NCI-H69 (cell line): ENCODE measurements at regions not wholly inside any gene's neighbourhood (a gene's known extent, or its start where the extent isn't known, plus 50 kb on each side); places are given as distances from the start of the nearest gene placed in this dataset.
A peak's percentile ranks its signal among the peaks of the same experiment; 100 is the strongest.

ENCODE experiments used
- DNase-seq: peaks from one replicate; lab custom pipeline; 2025; lab: John Stamatoyannopoulos, UW

DNA sequence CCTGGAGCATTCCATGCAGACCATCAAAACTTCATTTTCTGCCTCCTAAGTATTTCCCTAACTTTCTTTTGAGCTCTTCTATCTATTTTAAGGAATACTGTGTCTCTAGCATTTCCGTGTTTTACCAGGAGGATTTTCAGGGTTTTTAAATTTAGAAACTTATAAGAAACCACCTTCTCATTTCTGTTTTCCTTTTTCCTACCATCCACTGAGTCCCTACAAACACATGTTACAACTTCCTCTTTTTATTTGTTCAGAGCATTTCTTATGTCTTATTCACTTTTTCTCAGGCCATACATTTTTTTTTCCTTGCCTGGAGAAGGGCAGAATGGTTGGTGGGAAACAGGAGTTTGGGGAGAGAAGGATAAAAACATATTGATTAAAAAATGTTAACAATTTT is 130.0 kb upstream of the BMP5 start:
- no peak for DNase-seq

DNA sequence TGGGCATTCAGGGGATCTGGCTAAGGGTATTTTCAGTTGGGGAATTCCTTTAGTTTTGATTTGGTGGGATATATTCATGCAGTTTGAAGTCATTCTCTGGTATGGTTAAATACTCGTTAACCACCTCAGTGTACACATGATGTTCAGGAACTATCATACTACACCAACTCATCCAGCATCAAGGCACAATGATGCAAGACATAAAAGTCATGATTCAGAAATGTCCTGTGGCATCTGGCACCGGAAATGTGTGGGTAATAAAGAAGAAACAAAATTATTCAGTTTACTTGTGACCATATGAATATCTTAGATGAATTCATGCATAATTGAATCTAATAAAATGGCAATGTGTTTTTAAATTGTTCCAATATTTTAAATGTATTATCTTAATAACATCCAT is 129.0 kb upstream of the BMP5 start:
- no peak for DNase-seq

DNA sequence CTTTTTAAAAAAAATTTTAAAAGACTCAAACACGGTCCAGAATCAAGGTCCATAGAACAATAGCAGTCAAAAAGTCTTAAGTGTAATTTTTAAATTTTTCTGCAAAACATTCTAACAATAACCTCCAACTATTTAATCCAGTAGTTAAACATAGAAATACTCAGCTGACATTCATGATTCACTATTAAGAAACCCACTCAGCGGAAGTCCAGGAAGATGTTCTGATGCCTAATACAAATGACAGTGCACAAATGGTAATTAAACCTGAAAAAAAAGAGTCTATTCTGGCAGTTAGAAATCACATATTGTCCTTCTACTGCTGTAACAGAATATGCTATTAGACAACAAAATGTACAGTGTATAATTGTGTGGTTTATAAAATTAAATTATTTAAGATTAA is 128.2 kb upstream of the BMP5 start:
- DNase-seq = no peak

DNA sequence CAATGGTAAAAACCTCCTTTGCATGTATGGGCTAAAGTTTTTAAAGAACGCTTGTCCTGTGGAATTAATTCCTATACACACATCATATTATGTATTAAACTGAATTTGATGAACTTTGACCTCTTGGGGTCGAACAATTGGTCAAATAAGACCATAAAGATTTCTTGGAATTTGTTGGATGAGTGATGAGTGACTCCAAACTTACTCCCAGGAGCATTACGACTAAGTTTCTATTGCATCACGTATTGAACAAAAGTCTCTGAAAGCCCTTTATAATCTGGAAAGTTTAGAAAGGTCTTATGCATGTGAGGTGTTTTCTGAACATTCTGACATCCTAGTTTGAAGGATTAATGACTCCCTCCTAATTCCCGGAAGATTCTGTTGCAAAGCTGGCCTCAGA is 126.9 kb upstream of the BMP5 start:
- DNase-seq = no peak

DNA sequence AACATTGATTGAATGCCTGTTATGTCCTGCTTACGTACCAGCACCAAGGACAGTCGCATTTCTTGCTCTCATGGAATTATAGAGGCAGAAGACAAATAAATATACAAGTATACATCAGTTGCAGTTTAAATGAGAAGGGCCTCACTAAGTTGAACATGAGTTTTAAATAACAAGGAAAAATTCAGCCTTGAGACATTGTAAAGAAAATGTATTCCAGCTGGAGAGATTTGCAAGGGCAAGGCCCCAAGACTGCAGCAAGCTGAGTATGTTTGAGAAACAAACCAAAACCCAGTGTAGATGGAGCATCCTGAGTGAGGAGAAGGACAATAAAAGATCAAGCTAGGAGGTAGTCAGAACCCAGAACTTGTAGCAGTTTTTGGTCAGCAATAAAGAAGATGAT is 123.2 kb upstream of the BMP5 start:
- no peak for DNase-seq

DNA sequence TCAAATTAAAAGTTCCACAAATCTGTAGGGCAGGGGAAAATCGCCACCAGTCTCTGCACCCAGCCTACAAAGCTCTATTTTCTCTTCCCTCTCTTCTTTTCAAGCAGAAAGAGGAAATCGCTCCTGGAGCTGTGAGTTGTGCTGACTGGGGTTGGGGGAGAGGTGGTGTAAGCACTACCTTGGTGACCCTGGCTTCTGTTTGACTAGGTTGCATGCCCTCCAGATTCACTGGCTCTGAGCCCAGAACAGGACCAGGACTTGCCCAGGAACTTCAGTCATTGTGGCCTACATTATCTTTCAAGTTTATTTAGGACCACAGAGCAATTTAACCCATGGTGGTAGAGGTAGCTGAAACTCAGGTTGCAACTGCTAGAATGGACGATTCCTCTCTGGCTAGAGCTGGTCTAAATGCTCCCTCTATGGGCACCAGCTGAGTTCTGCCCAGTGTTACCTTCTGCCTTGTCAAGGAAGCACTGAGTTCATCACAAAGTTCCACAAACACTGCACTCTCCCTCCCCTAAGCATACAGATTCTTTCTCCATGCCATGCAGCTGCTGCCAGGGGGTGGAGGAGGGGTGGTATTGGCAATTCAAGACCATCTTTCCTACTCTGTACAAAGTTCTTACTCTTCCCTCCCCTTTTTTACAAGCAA is 122.0 kb upstream of the BMP5 start:
- peak; percentile 34 for DNase-seq

DNA sequence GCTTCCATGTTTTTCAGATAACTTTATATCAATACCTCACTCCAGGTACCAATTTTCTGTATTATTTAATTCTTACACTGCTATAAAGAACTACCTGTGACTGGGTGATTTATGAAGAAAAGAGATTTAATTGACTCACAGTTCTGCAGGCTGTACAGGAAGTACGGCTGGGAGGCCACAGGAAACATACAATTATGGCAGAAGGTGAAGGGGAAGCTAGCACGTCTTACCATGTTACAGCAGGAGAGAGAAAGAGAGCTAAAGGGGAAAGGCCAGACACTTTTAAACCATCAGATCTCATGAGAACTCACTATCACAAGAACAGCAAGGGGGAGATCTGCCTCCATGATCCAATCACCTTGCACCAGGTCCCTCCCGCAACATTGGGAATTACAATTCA is 119.1 kb upstream of the BMP5 start:
- DNase-seq = peak; percentile 37

DNA sequence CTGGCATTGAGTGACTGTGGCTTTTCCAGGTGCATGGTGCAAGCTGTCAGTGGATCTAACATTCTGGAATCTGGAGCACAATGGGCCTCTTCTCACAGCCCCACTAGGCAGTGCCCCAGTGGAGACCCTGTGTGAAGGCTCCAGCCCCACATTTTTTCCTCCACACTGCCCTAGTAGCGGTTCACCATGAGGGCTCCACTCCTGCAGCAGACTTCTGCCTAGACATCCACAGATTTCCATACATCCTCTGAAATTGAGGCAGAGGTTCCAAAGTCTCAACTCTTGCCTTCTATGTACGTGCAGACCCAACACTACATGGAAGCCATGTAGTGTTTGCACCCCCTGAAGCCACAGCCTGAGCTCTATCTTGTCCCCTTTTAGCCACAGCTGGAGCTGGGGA is 118.0 kb upstream of the BMP5 start:
- no peak for DNase-seq

DNA sequence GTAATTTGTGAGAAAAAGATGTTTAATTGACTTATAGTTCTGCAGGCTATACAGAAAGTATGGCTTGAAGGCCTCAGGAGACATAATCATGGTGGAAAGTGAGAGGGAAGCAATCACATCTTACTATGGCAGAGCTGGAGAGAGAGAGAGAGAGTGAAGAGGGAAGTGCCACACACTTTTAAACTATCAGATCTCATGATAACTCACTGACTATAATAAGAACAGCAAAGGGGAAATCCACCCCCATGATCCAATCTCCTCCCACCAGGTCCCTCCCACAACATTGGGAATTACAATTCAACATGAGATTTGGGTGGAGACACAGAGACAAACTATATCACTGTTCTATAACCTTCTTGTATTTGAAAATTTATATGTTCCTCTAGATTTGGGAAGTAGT is 117.2 kb upstream of the BMP5 start:
- DNase-seq = no peak

DNA sequence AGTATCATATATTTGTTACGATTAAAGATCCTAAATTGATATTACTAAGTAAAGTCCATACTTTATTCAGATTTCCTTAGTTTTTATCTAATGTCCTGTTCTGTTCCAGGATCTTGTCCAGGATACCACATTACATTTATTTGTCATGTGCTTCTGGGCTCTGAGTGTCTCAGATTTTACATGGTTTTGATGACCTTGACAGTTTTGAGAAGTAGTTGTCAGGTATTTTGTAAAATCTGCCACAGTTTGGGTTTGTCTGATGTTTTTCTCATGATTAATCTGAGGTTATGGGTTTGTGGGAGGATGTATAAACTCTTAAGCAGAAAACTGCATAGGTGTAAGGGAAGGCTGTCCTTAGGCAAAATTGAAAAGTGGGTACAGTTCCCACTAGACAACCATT is 109.9 kb upstream of the BMP5 start:
- DNase-seq = no peak

DNA sequence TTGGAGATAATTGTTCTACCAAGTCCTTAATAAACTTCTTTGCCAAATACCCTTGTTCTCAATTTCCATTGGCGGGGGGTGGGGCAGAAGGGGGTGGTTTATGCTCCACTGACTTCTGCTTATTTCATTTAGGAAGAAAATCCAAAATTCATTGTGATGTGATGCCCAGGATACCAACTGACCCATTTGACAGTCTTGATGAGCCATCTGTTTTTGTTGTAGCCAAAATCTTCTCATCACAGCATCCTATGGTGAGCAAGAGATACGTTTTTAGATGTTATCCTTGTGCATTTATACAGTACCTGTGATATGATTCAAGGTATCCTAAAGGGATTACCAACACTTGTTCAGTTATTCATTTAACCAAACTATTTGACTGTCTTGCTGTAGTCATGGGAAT is 108.5 kb upstream of the BMP5 start:
- DNase-seq = no peak

DNA sequence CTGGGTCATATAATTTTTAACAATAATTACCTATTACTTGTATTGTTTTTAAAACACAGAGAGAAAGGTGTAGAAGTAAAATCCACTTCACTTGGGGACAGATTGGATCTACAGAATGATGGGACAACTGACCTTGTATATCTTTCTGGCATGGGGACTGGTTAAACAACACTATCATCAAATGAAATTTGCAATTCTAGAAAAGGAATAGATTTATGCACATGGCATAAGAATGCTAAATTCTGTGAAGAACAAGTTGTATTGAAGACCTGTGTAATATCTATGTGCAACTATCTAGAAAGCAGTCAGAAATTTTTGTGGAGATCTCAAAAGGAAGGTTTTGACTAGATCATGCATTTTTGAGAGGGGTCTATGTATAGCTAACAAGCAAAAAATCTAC is 106.3 kb upstream of the BMP5 start:
- no peak for DNase-seq

DNA sequence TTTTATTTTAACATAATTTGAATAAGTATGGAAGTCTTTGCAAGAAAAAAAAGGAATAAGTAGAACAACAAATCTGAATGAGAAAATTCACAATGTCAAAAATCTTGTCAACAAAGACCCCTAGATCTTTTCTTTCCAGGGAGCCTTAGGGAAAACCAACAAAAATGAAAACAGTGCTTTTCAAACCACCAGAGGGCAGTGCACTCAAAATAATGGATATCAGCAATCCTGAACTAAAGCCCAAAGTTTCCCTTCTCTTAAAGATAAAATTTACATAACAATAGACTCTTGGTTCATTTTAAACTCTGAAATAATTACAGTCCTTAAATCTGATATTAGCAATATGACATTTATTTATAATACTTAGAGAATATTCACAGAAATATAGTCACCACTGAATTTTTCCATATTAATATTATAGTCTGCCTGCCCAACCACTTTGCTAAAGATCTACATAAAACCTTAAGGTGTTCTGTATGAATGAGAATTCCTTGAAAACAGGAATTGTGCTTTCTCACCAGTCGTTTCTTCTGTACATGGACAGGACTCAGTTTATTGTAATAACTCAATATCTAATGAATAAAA is 105.3 kb upstream of the BMP5 start:
- DNase-seq = peak; percentile 71

DNA sequence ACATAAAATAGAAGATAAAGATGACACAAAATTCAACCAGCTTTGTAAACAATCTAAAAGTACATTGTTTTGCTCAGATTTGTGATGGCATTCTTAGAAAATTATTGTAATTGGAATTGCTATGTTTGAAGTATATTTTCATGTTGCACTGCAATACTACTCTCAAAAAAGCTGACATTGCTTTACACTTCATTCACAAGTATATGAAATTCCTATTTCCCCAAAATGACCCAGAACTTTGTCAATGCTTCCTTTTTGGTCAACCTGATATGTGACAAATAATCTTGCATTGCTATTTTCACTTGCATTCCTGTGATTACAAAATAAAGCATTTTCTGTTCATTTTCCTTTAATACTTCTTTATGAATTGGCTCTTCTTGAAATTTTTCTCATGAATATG is 104.1 kb upstream of the BMP5 start:
- DNase-seq = no peak

DNA sequence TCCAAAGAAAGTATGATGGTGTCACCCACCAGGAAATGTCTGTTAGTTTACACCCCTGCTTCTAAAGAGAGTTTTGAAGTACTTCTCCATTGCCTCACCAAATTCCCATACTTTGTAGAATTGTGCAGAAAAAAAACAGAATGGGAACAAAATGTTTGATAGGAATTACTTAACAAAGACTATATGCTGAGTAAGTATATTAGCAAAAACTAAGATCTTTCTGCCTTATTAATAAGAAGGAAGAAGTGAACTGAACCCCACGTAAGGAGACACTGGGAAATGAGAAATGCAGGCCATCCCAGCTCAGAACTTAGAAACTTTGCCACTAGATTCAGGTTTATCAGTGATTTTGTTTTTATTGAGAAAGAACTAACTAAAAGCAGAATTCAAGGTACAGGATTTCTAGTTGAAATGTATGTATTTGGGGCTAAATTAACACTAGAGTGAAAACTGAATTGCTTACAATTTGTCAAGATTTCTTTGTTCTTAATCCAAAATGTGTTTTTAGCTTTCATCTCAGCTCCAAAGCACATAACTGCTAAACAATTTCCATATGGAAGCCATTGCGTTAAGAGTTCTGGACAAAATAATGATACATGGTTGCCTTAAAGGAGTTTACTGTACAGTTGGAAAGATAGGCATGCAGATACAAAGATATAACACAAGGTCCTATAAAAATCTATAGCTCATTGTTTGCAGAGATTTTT is 102.7 kb upstream of the BMP5 start:
- no peak for DNase-seq

DNA sequence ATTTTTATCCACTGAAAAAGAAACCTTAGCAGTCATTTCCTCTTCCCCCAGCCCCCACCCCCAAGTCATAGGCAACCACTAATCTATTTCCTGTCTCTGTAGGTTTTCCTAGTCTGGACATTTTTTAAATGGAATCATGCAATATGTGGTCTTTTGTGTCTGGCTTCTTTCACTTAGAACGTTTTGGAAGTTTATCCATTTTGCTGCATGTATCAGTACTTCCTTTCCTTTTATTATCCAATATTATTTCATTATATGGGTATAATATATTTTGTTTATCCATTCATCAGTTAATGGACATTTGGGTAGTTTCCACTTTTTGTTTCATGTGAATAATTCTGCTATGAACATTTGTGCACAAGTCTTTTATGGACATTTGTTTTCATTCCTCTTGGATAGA is 99.3 kb upstream of the BMP5 start:
- DNase-seq = no peak

DNA sequence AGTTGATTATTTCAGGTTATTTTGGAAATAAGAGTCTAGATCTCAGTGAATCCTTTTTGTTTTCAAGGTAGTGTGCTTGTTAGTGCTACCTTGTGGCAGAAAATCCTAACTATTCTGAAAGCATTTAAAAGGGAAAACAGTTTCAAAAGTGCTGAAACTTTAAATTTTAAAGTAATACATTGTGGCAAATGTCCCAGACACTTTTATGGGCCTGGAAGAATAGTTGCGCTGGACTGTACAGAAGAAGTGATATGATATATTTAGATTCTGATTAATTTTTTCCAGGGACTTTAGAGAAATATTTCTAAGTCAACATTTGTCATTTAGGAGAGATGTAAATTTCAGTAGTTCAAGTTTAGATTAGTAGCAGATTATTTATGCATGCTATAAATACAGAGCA is 96.7 kb upstream of the BMP5 start:
- DNase-seq = no peak

DNA sequence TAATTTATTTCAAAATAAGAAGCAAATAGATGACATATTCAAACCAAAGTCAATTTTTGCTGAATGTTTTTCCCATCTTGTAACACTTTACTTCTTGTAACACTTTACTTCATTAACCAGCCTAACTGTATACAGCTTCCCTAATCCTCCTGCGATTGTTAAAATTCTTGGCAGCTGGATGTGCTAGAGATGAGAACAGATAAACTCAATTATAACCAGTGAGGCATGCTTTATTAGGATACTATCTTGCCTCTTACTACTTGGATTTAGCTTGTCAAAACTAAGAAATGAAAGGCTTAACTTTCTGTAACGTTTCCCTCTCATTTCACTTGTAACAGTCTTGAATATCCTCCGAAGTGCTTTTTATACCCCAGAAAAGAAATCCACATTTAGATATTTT is 94.1 kb upstream of the BMP5 start:
- DNase-seq = no peak

DNA sequence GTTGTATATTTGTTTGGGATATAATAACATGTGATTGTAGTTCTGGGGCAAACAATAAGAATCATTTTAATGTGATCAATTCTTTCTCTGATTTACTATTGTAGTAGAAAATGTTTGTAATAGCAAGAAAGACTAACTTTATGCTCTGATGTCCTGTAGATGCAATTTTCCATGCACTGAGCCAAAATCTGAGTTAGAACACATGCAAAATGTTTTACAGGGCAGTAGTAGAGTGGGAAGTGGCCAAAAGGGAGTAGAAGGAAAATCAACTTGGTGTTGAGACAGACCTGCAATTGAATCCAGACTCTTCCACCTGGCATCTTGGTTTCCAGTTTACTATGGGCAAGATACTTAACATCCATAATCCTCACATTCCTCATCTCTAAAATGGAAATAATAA is 93.5 kb upstream of the BMP5 start:
- no peak for DNase-seq

DNA sequence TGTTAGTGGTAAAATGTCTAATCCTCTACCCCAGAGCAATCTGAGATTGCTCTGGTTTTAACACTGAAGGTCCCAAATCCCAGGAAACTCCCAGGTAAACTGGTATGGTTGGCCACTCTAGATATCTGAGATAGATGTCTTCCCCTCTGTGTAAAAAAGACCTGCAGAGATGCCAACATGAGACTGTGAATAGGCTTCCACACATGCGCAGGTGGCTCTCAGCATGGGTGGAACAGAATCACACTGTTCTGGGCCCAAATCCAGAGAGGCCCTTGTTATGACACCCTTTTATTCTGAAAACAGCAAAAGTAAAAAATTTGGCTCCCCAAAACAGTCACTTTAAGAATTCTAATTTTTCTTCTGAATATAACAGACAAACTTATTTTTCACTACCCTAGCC is 88.7 kb upstream of the BMP5 start:
- DNase-seq = no peak

DNA sequence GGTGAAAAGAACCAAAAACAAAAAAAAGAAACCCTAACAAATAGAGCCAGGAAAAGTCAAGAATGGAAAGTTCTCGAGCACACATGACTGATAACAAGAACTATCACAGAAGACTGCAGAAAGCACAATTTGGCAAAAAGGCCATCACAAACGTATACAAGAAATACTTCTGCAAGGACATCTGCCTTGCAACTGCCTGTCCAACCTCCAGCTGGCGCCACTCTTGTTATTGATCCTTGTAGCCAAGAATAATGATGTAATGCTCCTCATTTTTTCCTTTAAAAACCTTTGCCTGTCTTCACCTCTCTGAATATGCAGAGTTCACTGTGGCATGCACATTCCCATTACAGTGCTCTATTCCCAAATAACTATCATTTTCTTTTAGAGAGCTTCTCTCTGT is 87.9 kb upstream of the BMP5 start:
- DNase-seq = peak; percentile 28

DNA sequence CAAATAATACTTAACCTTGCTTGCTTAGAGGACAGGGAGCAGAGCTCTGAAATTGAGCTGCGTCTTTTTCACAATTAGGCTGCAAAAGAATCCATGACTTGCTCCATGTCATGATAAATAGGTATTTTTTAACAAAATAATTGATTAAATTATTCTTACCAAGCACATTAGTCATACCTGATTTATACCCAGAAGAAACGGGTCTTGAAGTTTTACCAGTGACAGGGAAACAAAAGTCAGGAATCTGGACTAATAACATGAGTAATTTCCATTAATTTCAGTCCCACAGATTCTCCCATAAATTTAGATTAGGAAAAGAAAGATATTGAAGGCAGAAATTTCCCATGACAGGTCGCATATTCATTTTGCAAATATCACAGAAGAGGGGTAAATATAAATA is 85.0 kb upstream of the BMP5 start:
- no peak for DNase-seq

DNA sequence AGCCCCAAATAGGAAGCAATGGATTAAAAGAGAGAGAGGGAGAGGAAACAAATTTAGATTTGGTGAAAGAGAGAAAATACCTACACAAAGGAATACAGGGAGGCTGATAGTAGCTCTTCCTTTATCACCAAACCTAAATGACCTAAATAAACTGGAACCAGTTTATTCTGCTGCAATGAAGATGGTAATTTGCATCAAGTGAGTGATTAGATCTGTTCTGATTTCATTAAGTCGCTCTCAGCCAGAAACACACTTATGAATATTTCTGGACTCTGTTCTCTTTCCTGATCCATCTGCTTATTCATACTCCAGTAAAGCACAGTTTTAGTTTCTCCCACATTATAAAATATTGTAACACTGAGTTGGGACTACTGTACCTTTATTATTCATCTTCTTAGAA is 83.4 kb upstream of the BMP5 start:
- no peak for DNase-seq

DNA sequence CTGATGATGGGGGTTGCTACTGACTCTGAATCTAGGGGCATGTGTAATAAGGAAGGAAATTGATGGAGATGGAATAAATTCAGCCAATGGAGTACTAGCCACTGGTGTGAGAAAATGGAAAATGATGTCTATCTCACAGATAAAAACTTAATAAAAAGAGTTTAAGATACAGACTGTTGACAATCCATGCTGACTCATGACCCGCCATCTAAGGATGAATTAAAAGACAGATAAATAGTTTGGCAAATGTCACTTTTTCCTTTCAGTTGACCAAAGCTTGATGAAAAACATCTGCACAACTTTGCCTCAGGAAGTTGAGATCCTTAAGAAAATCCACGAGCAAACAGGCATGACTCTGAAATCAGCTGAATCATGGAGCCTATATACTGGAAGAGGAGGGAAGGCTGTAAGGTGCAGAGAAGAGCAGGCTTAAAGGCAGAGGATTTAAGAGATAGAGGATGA is 82.6 kb upstream of the BMP5 start:
- DNase-seq = no peak
